ENCODE measurements at regions not wholly inside any gene's neighbourhood (a gene's known extent, or its start where the extent isn't known, plus 50 kb on each side); places are given as distances from the start of the nearest gene placed in this dataset.

GRCh38 chr10:8240861-8241260 lies 186.4 kb downstream of the GATA3 start:
- intact Hi-C loops (cut with micrococcal nuclease; ENCODE audit: unreplicated experiment) = no loop called here
- no peaks in the 10 kb centered on the region for H3K36me3 ChIP-seq (ENCODE audit: control insufficient read depth, insufficient read depth, low read length)
- no peaks in the 10 kb centered on the region for H3K4me1 Mint-ChIP-seq (ENCODE audit: low read depth, unreplicated experiment)
- no peak overlapping the region for H3K4me3 Mint-ChIP-seq (ENCODE audit: unreplicated experiment)
- DNase-seq = no peak
- H3K4me3 ChIP-seq (ENCODE audit: low read depth, low read length) = no peak overlapping the region
- H3K4me1 ChIP-seq = no peaks in the 10 kb centered on the region
- no peaks in the 10 kb centered on the region for H3K9me3 Mint-ChIP-seq (ENCODE audit: unreplicated experiment)
- no peak for TF ChIP-seq CTCF (IDR thresholded peaks at IDR 0.05; ENCODE audit: insufficient read depth in 1 of 2, low read depth in 1 of 2, low read length in 1 of 2, severe bottlenecking in 1 of 2, unreplicated experiment in 1 of 2)
- BruUV-seq (replicated peaks) = no TSS peak
- H3K9me3 ChIP-seq = no peaks in the 10 kb centered on the region
- H3K27me3 Mint-ChIP-seq (ENCODE audit: insufficient read depth, unreplicated experiment) = no peaks in the 10 kb centered on the region
- no peaks in the 10 kb centered on the region for H3K36me3 Mint-ChIP-seq (ENCODE audit: insufficient read depth, unreplicated experiment)
- H3K27ac Mint-ChIP-seq (ENCODE audit: unreplicated experiment) = no peak overlapping the region
- ChIA-PET CTCF (interaction anchor here (0.5 kb wide), 1 partner anchor 369 kb away, joined by 3 read pairs; no protein-coding TSS in a partner anchor), POLR2A (interaction anchor here (0.5 kb wide), 1 partner anchor 113 kb away, joined by 3 read pairs; no protein-coding TSS in a partner anchor)
- H3K27me3 ChIP-seq (replicated peaks; ENCODE audit: control insufficient read depth, insufficient read depth, low read length) = no peaks in the 10 kb centered on the region

GRCh38 chr10:8242295-8242872 lies 187.9 kb downstream of the GATA3 start:
- BruUV-seq (replicated peaks) = no TSS peak
- TF ChIP-seq CTCF (IDR thresholded peaks at IDR 0.05; ENCODE audit: insufficient read depth in 1 of 2, low read depth in 1 of 2, low read length in 1 of 2, severe bottlenecking in 1 of 2, unreplicated experiment in 1 of 2) = no peak
- POLR2A ChIA-PET = no interaction called here

GRCh38 chr10:8245131-8245813 lies 190.8 kb downstream of the GATA3 start:
- TF ChIP-seq CTCF (IDR thresholded peaks at IDR 0.05; ENCODE audit: insufficient read depth in 1 of 2, low read depth in 1 of 2, low read length in 1 of 2, severe bottlenecking in 1 of 2, unreplicated experiment in 1 of 2) = no peak
- intact Hi-C loops (cut with micrococcal nuclease; ENCODE audit: unreplicated experiment) = no loop called here
- no peak overlapping the region for H3K4me3 ChIP-seq (ENCODE audit: low read depth, low read length)
- no peaks in the 10 kb centered on the region for H3K36me3 Mint-ChIP-seq (ENCODE audit: insufficient read depth, unreplicated experiment)
- H3K9me3 Mint-ChIP-seq (ENCODE audit: unreplicated experiment) = no peaks in the 10 kb centered on the region
- no peaks in the 10 kb centered on the region for H3K4me1 Mint-ChIP-seq (ENCODE audit: low read depth, unreplicated experiment)
- ChIA-PET POLR2A (no interaction called here), CTCF (no interaction called here)
- no peak overlapping the region for H3K4me3 Mint-ChIP-seq (ENCODE audit: unreplicated experiment)
- H3K36me3 ChIP-seq (ENCODE audit: control insufficient read depth, insufficient read depth, low read length) = no peaks in the 10 kb centered on the region
- no TSS peak for BruUV-seq (replicated peaks)
- H3K9me3 ChIP-seq = no peaks in the 10 kb centered on the region
- no peak overlapping the region for H3K27ac Mint-ChIP-seq (ENCODE audit: unreplicated experiment)
- H3K27me3 Mint-ChIP-seq (ENCODE audit: insufficient read depth, unreplicated experiment) = no peaks in the 10 kb centered on the region
- no peaks in the 10 kb centered on the region for H3K4me1 ChIP-seq
- no peaks in the 10 kb centered on the region for H3K27me3 ChIP-seq (replicated peaks; ENCODE audit: control insufficient read depth, insufficient read depth, low read length)
- no peak for DNase-seq

More at GRCh38 chr10:8242295-8242872, 187.9 kb downstream of the GATA3 start:
- DNase-seq = no peak
- H3K4me1 Mint-ChIP-seq (ENCODE audit: low read depth, unreplicated experiment) = no peaks in the 10 kb centered on the region
- no peak overlapping the region for H3K4me3 Mint-ChIP-seq (ENCODE audit: unreplicated experiment)
- H3K36me3 ChIP-seq (ENCODE audit: control insufficient read depth, insufficient read depth, low read length) = no peaks in the 10 kb centered on the region
- no peaks in the 10 kb centered on the region for H3K4me1 ChIP-seq
- H3K27me3 ChIP-seq (replicated peaks; ENCODE audit: control insufficient read depth, insufficient read depth, low read length) = no peaks in the 10 kb centered on the region
- no peaks in the 10 kb centered on the region for H3K36me3 Mint-ChIP-seq (ENCODE audit: insufficient read depth, unreplicated experiment)
- no peak overlapping the region for H3K27ac Mint-ChIP-seq (ENCODE audit: unreplicated experiment)
- no peaks in the 10 kb centered on the region for H3K9me3 Mint-ChIP-seq (ENCODE audit: unreplicated experiment)
- H3K9me3 ChIP-seq = no peaks in the 10 kb centered on the region
- no peaks in the 10 kb centered on the region for H3K27me3 Mint-ChIP-seq (ENCODE audit: insufficient read depth, unreplicated experiment)
- intact Hi-C loops (cut with micrococcal nuclease; ENCODE audit: unreplicated experiment) = no loop called here
- no peak overlapping the region for H3K4me3 ChIP-seq (ENCODE audit: low read depth, low read length)
- CTCF ChIA-PET = interaction anchor here (0.7 kb wide), 1 partner anchor 14 kb away, joined by 3 read pairs; no protein-coding TSS in a partner anchor
